GM21447 (cell line): ENCODE measurements at regions not wholly inside any gene's neighbourhood (a gene's known extent, or its start where the extent isn't known, plus 50 kb on each side); places are given as distances from the start of the nearest gene placed in this dataset.
"Not testable (repeated sequence)": the region's sequence is repeated elsewhere in the genome, so short reads cannot be mapped to it uniquely, and the experiment has no call there.

Experiments used
- ATAC-seq: cut with Tn5 transposase; IDR thresholded peaks from one replicate; pipeline ENCODE4 v1.9.1; 2021; ENCODE audit not compliant: unreplicated experiment

- no peak for ATAC-seq
These were observed 349.2 kb upstream of the PRKCQ start for GRCh38 chr10:6929148-6929830.

DNA sequence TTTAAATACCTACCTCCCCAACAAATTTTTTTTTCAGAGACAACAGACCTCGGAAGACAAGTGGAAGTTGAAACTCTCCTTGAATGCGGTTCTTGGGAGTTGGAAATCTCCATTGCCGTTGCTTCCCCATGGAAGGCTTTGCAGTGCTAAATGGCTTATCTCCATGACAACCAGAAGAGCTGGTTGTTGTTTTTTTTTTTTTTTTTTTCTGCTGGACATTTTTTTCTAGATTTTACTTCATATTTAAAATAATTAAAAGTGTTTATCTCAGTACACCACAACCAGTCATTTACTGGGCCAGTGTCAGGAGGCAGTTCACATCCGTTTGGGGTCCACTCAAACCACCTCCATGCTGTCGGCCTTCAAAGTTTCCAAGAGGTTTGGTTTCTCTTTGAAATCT lies 348.5 kb upstream of the PRKCQ start:
- ATAC-seq: no peak

DNA sequence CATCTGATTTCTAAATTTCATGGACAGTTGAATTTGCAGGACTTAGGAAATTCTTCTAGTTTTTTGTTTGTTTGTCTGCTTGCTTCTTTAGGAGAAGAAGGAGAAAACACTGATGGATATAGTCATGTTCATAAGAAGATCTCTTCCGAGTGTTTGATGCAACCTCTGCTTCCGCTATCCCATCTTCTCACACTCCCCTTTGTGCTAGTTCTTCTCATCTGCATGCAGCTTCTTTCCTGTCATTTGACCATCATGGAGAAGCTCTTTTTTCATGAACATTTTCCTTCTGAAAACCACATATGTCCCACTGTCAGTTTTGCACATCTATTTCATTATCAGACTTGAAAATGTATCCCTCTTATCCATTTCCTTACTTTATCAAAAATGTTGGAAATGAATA lies 346.9 kb upstream of the PRKCQ start:
- ATAC-seq: no peak

DNA sequence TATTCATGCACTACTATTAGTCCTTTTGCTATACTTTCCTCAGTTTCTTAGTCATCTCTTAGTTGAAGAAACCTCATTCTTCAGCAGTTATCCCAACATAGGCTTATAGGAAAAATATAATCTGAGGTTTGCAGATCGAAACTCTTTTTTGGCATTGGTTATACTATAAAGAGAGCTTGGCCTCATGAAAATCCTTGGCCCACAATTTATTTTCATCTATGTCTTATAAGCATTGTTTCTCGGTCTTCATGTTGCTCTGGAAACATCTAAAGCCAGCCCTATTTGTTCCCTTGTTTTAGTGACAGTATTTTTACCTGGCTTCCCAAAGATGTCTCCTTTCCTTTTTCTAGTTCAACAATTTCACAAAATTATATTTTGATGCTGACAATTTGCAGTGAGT lies 345.1 kb upstream of the PRKCQ start:
- no peak for ATAC-seq

GRCh38 chr10:6924166-6924565 lies 344.1 kb upstream of the PRKCQ start:
- no peak for ATAC-seq

GRCh38 chr10:6921026-6921425 lies 340.9 kb upstream of the PRKCQ start:
- ATAC-seq: not testable (repeated sequence)

- ATAC-seq: peak; percentile 97
These were observed 340.3 kb upstream of the PRKCQ start for GRCh38 chr10:6920072-6921019.

GRCh38 chr10:6919077-6919476 lies 339.0 kb upstream of the PRKCQ start:
- ATAC-seq: no peak

GRCh38 chr10:6918305-6918704 lies 338.2 kb upstream of the PRKCQ start:
- no peak for ATAC-seq

DNA sequence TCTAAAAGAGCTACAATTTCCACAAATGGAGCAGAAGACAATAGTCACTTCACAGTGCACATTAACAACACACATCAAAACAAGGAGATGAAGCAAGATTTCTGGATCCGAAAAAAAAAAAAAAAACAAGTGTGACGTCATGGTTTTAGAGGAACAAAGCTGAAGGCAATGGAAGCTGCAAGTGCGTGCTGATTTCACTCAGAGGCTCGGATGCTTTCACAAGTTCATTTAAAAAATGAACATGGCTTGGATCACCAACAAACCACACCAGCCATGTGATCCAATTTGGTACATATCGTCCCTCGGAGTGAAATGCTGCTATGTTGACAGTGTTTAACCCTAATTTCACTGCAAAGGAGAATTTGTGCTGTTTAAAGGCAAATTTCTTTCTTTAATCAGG lies 337.0 kb upstream of the PRKCQ start:
- no peak for ATAC-seq

GRCh38 chr10:6916601-6917000 lies 336.5 kb upstream of the PRKCQ start:
- ATAC-seq: no peak

DNA sequence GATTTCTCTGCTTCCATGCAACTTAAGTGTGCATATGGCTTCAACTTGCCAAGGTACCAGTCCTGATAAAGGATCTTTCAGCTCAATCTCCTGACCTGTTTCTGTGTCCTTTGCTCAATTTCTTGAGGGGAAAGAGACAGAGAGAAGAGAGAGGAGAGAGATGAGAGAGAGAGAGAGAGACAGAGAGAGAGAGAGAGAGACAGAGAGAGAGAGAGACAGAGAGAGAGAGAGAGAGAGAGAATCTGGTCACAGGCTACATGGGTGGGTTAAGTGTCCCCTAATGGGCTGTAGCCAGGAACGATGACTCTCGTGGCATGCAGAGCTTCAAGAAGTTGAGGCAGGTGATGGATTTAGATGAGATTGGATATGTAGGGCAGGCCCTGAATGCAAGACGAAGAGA lies 335.2 kb upstream of the PRKCQ start:
- ATAC-seq: no peak

DNA sequence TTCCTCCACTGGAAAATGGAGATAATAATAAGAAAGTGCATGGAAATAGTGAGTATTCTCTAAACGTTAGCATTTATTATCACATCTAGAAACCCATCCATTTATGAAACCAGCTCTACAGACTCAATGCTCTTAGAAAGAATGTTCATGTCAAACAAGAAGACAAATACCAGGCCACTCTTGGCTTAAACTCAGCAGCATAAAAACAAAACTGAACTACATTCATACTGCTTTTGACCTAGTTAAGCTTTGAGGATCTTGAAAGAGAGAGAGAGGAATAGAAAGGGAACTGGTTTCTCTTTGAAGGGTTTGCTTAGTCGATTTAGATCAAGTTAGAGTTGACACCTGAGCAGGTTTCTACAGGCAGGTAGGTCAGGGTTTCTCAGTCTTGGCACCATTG lies 332.9 kb upstream of the PRKCQ start:
- ATAC-seq: no peak

DNA sequence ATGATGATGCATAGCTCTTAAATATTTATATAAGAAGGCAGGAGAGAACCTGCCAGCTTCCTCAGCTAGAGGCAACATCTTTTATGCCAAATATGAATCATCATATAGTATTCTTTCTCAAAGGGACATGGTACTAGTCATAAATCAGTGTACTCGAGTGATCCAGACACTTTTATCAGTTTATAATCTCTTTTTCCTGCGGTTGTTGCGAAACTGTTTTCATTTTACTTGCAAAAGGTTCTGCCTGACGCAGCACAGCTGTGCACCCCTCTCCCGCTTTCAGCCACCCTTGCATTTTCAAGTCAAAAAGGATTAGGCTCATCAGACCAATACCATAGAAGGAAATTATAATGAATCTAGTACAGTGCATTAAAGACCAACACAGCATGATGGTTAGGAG lies 332.3 kb upstream of the PRKCQ start:
- no peak for ATAC-seq

GRCh38 chr10:6912021-6912420 lies 331.9 kb upstream of the PRKCQ start:
- ATAC-seq: no peak

DNA sequence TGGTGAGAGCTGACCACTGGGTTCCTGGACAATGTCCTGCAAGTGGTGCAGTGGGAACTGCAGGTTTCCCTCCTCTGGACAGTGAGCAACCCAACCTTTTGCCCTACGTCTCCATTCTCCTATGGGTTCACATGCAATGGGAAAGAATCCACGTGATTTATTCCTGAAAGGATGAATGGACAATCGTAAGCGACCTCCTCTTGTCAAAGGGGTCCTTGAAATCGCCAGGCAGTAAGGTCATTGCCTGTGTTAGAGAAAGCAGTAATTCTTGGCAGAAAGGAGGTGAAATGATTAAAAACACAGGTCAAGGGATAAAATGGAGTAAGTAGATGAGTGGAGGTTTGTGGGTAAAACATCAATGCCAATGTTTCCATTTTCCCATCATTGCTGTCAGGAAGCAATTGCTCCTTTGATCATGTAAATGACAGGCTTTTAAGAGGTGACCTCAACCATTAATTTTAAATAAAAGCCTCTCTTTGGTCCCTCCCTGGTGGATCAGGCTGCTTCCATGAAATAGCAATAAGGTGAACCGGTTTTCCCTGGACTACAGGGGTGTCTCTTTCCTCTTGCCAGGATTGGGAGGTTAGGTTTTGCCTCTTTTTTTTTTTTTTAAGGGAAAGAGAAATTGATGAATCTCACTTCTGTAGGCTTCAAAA lies 330.0 kb upstream of the PRKCQ start:
- ATAC-seq: no peak

DNA sequence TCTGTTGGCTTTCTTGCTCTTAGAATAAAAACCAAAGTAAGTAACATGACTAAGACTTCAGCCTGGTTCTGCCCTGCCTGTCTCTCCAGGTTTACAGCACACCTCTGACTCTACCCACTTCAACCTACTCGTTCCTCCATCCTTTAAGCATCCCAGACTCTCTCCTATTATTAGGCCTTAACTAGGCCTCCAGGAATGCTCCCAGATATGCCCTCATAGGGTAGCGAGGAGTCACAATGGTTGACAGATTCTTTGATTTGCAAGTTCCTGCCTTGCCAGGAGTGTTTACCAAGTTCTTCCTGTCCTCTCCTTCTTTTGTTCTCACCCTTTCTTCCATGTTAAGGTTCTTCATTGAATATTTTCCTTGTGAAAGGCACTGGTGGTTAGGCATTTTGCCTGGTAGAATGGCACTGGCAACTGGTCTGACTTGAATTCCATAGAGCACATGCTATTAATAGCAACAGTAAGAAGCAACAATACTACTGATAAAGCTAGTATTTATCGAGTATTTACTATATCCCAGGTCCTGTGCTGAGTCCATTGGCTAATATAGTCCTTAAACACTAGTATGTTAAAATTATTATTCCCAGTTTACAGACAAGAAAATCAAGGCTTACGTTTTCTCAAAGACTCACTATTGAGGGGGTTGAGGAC lies 327.9 kb upstream of the PRKCQ start:
- ATAC-seq: no peak

GRCh38 chr10:6894405-6894804 lies 314.3 kb upstream of the PRKCQ start:
- no peak for ATAC-seq

DNA sequence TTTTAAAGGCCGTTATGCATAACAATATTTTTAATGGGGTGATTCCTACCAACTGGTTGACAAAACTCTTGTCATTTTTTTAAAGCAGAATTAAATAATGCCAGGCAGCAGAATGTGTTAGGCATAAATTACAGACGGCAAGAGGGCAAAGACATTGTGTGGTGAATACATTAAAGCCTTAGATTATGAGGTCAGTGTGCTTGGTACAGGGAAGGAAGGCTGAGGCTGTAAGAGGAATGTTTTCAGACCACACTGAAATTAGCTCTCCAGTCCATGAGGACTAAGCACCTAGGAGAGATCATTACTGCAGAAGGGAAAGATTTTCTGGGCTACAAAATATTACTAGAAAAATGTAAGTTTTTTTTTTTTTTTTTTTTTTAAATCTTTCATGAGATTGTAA lies 312.8 kb upstream of the PRKCQ start:
- no peak for ATAC-seq

DNA sequence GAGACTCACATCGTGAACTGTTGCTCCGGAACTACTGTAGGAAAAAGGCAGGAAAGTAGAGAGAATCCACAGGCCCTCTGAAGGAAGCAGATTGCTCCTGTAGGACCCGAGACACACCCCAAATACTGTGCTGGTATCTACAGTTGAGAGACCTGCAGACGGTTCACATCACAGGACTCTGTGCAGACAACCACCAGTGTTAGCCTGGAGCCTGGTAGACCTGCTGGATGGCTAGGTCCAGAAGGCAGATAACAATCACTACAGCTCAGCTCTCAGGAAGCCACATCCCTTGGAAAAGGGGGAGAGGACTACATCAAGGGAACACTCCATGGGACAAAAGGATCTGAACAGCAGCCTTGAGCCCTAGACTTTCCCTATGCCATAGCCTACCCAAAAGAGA lies 311.8 kb upstream of the PRKCQ start:
- no peak for ATAC-seq

- ATAC-seq: no peak
These were observed 309.6 kb upstream of the PRKCQ start for GRCh38 chr10:6889718-6890117.
